A673 (cell line): ENCODE measurements at regions not wholly inside any gene's neighbourhood (a gene's known extent, or its start where the extent isn't known, plus 50 kb on each side); places are given as distances from the start of the nearest gene placed in this dataset.

ENCODE experiments used
- BruUV-seq: library from RNA; stranded (reverse); fragments of 400-500 nt; replicated peaks from 2 replicates; lab custom pipeline; 2021; lab: Mats Ljungman, UMichigan
- CTCF ChIA-PET: fragments of 300-600 bp; sonication (Branson Sonifier 250); formaldehyde crosslinking; loops from one replicate; lab custom pipeline; 2022; ENCODE audit warnings: antibody characterized with exemption; lab: Charles Lee
- POLR2A ChIA-PET: fragments of 300-600 bp; sonication (Branson Sonifier 250); formaldehyde crosslinking; loops from one replicate; lab custom pipeline; 2022; ENCODE audit warnings: antibody characterized with exemption; ENCODE audit not compliant: low non-redundant PET; lab: Charles Lee
- DNase-seq: peaks from one replicate; pipeline ENCODE4 v3.0.0-alpha.2; 2015; ENCODE audit warnings: low spot score
- H3K27ac ChIP-seq: fragments of 200-600 bp; sonication (generic); 2 replicates; pipeline ENCODE4 v1.5.1; 2016; ENCODE audit warnings: mixed run types, low read depth, mild to moderate bottlenecking, mixed read lengths, antibody characterized with exemption, low read length; ENCODE audit not compliant: poor library complexity, severe bottlenecking
- H3K27me3 ChIP-seq: fragments of 200-600 bp; sonication (generic); replicated peaks from 2 replicates; pipeline ENCODE4 v1.6.1; 2017; ENCODE audit warnings: mixed run types, low read depth, mild to moderate bottlenecking, mixed read lengths, antibody characterized with exemption, low read length; ENCODE audit not compliant: insufficient read depth, poor library complexity
- H3K36me3 ChIP-seq: fragments of 200-600 bp; sonication (generic); 2 replicates; pipeline ENCODE4 v1.6.1; 2016; ENCODE audit warnings: mixed run types, mild to moderate bottlenecking, mixed read lengths, antibody characterized with exemption, low read length; ENCODE audit not compliant: insufficient read depth, poor library complexity, severe bottlenecking
- H3K4me1 ChIP-seq: fragments of 200-600 bp; sonication (generic); 2 replicates; pipeline ENCODE4 v1.6.1; 2017; ENCODE audit warnings: mixed run types, mild to moderate bottlenecking, mixed read lengths, antibody characterized with exemption, low read length; ENCODE audit not compliant: insufficient read depth, poor library complexity, severe bottlenecking
- H3K4me3 ChIP-seq: fragments of 200-600 bp; sonication (generic); 2 replicates; pipeline ENCODE4 v1.5.1; 2016; ENCODE audit warnings: low read depth, mixed run types, mild to moderate bottlenecking, mixed read lengths, low read length; ENCODE audit not compliant: poor library complexity, severe bottlenecking
- H3K9me3 ChIP-seq: fragments of 200-600 bp; sonication (generic); 2 replicates; pipeline ENCODE4 v1.6.1; 2016; ENCODE audit warnings: mixed run types, low read depth, mild to moderate bottlenecking, mixed read lengths, antibody characterized with exemption, low read length; ENCODE audit not compliant: poor library complexity, severe bottlenecking
- EZH2 ChIP-seq: fragments of 200-600 bp; sonication (generic); IDR thresholded peaks from 2 replicates; pipeline ENCODE4 v1.6.1; 2017; ENCODE audit warnings: borderline replicate concordance, low read depth, mild to moderate bottlenecking, mixed read lengths, antibody characterized with exemption, low read length; ENCODE audit not compliant: poor library complexity, severe bottlenecking
- intact Hi-C: fragments of 100-400 bp; cut with micrococcal nuclease; formaldehyde crosslinking; loops from one replicate; pipeline ENCODE4 v1.10.0; 2022; ENCODE audit not compliant: unreplicated experiment
- TF ChIP-seq, protein P1 (sequence below): fragments of 300-800, 200-600 bp; sonication (generic); conservative IDR thresholded peaks from 2 replicates; pipeline ENCODE4 v1.5.1; 2017; ENCODE audit warnings: low read depth, mild to moderate bottlenecking, antibody characterized with exemption, low read length, moderate library complexity, mixed read lengths

DNA sequence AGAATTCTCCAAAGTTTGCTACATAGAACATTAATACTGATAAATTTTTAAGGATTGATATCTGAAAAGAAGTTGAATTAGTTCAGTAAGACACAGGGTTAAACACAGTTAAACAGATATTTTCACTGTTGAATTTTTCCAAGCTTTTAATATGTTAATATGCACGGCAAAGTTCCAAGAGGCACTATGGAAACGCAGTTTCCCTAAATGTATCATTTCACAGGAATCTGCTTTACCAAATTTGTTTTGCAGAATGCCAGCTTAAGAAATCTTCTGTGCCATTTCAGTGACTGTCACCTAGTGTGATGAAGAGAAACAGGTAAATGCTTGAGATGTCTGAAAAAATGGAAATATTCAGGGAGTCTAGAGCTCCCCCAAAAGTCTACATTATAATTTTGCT is 395.9 kb upstream of the GRIA3 start:
- CTCF ChIA-PET = no interaction called here
- POLR2A ChIA-PET = no interaction called here
- Histone ChIP-seq H3K9me3 (no peaks in the 10 kb centered on the region), H3K27me3 (no peaks in the 10 kb centered on the region), H3K36me3 (no peaks in the 10 kb centered on the region), H3K27ac (no peak overlapping the region), H3K4me1 (no peaks in the 10 kb centered on the region), H3K4me3 (no peak overlapping the region)
- intact Hi-C loops = no loop called here
- BruUV-seq = no TSS peak
- no peak for DNase-seq
- TF ChIP-seq, protein P1, sequence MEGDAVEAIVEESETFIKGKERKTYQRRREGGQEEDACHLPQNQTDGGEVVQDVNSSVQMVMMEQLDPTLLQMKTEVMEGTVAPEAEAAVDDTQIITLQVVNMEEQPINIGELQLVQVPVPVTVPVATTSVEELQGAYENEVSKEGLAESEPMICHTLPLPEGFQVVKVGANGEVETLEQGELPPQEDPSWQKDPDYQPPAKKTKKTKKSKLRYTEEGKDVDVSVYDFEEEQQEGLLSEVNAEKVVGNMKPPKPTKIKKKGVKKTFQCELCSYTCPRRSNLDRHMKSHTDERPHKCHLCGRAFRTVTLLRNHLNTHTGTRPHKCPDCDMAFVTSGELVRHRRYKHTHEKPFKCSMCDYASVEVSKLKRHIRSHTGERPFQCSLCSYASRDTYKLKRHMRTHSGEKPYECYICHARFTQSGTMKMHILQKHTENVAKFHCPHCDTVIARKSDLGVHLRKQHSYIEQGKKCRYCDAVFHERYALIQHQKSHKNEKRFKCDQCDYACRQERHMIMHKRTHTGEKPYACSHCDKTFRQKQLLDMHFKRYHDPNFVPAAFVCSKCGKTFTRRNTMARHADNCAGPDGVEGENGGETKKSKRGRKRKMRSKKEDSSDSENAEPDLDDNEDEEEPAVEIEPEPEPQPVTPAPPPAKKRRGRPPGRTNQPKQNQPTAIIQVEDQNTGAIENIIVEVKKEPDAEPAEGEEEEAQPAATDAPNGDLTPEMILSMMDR = no peak
- no peak for TF ChIP-seq EZH2

DNA sequence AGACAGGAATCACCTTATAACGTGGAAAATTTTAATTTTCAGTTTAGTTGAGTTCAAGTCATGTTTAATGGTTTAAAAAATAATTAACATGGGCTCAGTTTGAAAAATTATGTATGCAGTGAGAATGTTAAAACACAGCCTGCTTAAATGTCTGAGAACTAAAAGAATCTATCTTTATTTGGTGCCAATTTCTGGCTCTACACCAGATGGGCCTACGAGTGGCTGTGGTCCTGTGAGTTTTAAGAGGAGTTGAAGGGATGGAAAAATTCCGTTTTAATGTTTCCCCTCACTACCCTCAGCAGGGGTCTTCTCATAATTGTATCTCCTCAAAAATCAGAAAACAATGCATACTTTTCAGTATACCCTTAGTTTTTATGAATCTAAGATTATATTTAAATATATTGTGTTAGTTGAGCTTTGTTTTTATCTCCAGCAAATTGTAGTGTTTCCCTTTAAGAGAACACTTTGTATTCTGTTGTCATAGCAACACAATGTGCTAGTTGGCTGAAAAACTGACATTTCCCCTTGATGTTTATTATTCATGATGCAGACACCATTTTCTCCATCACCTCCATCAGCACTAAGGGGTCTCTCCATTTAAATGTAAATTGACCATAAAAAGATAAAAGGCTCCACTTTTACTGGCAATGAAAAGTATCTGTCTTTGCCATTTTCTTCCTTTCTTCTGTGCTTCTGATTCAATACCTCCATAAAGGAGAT is 393.5 kb upstream of the GRIA3 start:
- DNase-seq = no peak
- no peak for TF ChIP-seq EZH2
- TF ChIP-seq, protein P1 = no peak
- no peaks in the 10 kb centered on the region for H3K27me3 ChIP-seq
- BruUV-seq = no TSS peak
- H3K4me3 ChIP-seq = no peak overlapping the region
- no peaks in the 10 kb centered on the region for H3K9me3 ChIP-seq
- POLR2A ChIA-PET = no interaction called here
- intact Hi-C loops = no loop called here
- no peaks in the 10 kb centered on the region for H3K36me3 ChIP-seq
- H3K4me1 ChIP-seq = no peaks in the 10 kb centered on the region
- no peak overlapping the region for H3K27ac ChIP-seq
- CTCF ChIA-PET = no interaction called here

DNA sequence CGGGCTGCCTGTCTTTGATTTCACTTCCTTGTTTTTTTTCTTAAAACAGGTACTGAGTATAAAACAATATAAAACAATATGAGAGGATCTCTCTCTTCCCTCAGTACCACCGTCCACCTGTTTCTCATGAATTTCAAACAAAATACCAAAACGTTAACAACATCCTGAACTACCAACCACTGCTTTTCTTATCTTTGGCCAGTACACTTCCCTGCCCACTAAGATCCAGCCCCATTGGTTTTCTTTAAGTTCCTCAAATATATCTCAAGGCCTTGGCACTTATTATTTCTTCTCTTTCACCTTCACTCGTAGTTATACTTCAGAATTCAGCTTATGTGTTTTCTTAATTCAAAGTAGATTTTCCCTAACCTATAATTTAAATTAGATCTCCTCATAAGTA is 370.2 kb upstream of the GRIA3 start:
- no peak for TF ChIP-seq EZH2
- TF ChIP-seq, protein P1 = no peak
- Histone ChIP-seq H3K27me3 (no peaks in the 10 kb centered on the region), H3K4me3 (no peak overlapping the region), H3K36me3 (no peaks in the 10 kb centered on the region), H3K27ac (no peak overlapping the region), H3K9me3 (peaks cover 20% of the 10 kb centered on the region), H3K4me1 (no peaks in the 10 kb centered on the region)
- ChIA-PET POLR2A (no interaction called here), CTCF (no interaction called here)
- intact Hi-C loops = no loop called here
- BruUV-seq = no TSS peak
- no peak for DNase-seq
